ENCODE measurements at regions not wholly inside any gene's neighbourhood (a gene's known extent, or its start where the extent isn't known, plus 50 kb on each side); places are given as distances from the start of the nearest gene placed in this dataset.

DNA sequence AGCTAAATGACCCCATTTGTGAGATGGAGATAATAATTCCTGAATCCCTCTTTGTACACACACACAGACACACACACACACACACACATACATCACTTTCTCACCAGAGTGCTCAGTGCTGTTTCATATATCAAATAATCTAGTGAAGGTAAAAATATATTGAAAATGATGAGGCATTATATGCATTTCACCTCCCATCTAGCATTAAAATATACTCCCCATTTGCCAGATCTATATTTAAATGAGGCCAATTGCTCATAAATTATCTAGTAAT, 490.7 kb upstream of the FLRT2 start:
- TF ChIP-seq FOS (IDR thresholded peaks at IDR 0.05; ENCODE audit: borderline replicate concordance, insufficient read depth, low read length): no peak
- TF ChIP-seq, protein P1, sequence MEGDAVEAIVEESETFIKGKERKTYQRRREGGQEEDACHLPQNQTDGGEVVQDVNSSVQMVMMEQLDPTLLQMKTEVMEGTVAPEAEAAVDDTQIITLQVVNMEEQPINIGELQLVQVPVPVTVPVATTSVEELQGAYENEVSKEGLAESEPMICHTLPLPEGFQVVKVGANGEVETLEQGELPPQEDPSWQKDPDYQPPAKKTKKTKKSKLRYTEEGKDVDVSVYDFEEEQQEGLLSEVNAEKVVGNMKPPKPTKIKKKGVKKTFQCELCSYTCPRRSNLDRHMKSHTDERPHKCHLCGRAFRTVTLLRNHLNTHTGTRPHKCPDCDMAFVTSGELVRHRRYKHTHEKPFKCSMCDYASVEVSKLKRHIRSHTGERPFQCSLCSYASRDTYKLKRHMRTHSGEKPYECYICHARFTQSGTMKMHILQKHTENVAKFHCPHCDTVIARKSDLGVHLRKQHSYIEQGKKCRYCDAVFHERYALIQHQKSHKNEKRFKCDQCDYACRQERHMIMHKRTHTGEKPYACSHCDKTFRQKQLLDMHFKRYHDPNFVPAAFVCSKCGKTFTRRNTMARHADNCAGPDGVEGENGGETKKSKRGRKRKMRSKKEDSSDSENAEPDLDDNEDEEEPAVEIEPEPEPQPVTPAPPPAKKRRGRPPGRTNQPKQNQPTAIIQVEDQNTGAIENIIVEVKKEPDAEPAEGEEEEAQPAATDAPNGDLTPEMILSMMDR (IDR thresholded peaks at IDR 0.05; ENCODE audit: extremely low read depth in 1 of 2, insufficient read depth in 1 of 2, low read depth in 1 of 2, low read length in 2 of 2): no peak
- TF ChIP-seq POLR2A (IDR thresholded peaks at IDR 0.05; ENCODE audit: low read depth, low read length): no peak
- TF ChIP-seq JUN (IDR thresholded peaks at IDR 0.05; ENCODE audit: borderline replicate concordance, insufficient read depth, insufficient read length, low read depth): no peak
- TF ChIP-seq, protein P2, sequence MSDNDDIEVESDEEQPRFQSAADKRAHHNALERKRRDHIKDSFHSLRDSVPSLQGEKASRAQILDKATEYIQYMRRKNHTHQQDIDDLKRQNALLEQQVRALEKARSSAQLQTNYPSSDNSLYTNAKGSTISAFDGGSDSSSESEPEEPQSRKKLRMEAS (IDR thresholded peaks at IDR 0.05; ENCODE audit: insufficient read depth, insufficient read length): no peak
- no peak for TF ChIP-seq EZH2 (IDR thresholded peaks at IDR 0.05; ENCODE audit: borderline replicate concordance, low read depth, low read length, severe bottlenecking)
- no peak for TF ChIP-seq POLR2AphosphoS5 (IDR thresholded peaks at IDR 0.05; ENCODE audit: insufficient read depth, low read depth, low read length)
- no peak for TF ChIP-seq GATA2 (IDR thresholded peaks at IDR 0.05; ENCODE audit: insufficient read depth, insufficient read length, low read depth, low read length)
